ENCODE measurements at regions not wholly inside any gene's neighbourhood (a gene's known extent, or its start where the extent isn't known, plus 50 kb on each side); places are given as distances from the start of the nearest gene placed in this dataset.
"Not testable (repeated sequence)": the region's sequence is repeated elsewhere in the genome, so short reads cannot be mapped to it uniquely, and the experiment has no call there.

DNA sequence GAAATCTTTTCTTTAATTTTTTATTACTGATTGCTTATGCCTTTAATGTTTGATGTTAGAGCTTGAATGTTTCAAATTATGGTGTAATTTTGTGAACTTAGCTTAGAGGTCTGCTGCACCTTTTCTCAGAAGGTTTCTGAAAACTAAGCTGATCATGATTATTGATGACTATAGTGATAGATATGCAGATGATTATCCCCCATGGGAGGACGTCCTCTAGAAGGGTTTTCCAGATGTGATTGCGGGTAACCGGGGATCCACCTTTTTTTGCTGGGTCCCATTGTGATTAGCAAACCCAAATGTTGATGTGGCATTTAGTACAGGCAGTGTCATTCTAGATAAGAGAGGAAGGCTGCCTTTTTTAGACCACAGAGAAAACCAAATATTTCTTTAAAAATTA lies 272.9 kb downstream of the FBXO8 start:
- DNase-seq (ENCODE audit: low read depth, low spot score), result no peak
- no peak overlapping the region for H3K4me3 ChIP-seq (ENCODE audit: low read depth, low read length)
- ChIA-PET POLR2A (no interaction called here), CTCF (no interaction called here)
- TF ChIP-seq, protein P1, sequence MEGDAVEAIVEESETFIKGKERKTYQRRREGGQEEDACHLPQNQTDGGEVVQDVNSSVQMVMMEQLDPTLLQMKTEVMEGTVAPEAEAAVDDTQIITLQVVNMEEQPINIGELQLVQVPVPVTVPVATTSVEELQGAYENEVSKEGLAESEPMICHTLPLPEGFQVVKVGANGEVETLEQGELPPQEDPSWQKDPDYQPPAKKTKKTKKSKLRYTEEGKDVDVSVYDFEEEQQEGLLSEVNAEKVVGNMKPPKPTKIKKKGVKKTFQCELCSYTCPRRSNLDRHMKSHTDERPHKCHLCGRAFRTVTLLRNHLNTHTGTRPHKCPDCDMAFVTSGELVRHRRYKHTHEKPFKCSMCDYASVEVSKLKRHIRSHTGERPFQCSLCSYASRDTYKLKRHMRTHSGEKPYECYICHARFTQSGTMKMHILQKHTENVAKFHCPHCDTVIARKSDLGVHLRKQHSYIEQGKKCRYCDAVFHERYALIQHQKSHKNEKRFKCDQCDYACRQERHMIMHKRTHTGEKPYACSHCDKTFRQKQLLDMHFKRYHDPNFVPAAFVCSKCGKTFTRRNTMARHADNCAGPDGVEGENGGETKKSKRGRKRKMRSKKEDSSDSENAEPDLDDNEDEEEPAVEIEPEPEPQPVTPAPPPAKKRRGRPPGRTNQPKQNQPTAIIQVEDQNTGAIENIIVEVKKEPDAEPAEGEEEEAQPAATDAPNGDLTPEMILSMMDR (IDR thresholded peaks at IDR 0.05; ENCODE audit: insufficient read depth, low read length, missing control alignments), result no peak

DNA sequence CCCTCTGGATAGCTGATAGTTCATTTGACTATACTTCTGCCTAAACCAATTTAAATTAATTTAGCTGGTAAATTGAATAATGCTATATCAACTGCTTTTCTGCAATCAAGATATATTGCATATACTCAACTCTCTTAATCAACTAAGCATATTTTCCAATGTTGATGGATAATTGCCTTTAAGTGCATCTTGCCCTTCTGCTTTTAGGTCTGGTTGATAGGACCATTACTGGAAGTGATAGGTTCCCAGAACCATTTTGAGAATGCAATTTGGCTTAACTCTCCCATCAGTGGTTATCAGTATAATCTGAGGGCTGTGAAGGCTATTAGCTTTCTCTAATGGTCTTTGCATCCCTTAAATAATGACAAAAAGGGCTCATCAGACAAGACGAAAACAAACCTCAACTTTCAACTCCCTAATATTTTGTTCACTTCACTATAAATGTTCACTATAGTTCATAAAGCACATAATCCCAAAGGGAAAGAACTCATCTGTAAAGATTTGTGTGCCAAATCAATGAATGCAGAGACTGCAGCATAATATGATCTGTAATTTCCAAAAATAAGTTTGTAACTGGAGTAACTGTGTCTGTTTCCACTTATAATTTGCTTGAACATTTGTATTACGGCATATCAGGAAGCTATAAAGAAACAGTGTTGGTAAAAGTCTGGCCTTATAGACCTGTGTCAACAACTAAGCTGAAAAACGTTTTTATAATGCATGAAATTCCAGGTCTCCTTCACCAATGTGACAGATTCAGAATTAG lies 273.6 kb downstream of the FBXO8 start:
- H3K4me3 ChIP-seq (ENCODE audit: low read depth, low read length), result no peak overlapping the region
- ChIA-PET POLR2A (no interaction called here), CTCF (no interaction called here)
- TF ChIP-seq, protein P1 (IDR thresholded peaks at IDR 0.05; ENCODE audit: insufficient read depth, low read length, missing control alignments), result no peak
- DNase-seq (ENCODE audit: low read depth, low spot score), result no peak

DNA sequence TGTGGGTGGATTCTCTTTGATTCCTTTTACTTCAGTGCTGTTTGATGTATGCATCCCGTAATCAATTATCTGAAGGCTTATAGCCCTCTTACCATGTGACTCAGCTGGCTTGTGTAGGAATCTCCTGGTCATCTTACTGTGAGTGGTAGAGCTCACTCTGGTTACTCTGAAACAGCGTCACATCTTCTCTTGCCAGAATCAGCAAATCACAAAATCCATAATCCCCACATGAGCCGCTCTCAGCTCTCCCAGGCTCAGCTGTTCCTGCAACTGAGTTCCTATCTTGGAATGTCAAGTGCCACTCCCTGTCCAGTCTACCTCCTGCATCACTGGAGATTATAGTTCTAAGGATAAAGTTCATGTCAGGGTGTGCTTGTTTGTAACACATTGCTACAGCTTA lies 278.0 kb downstream of the FBXO8 start:
- ChIA-PET CTCF (no interaction called here), POLR2A (no interaction called here)
- TF ChIP-seq, protein P1 (IDR thresholded peaks at IDR 0.05; ENCODE audit: insufficient read depth, low read length, missing control alignments), result no peak
- no peak overlapping the region for H3K4me3 ChIP-seq (ENCODE audit: low read depth, low read length)
- no peak for DNase-seq (ENCODE audit: low read depth, low spot score)

DNA sequence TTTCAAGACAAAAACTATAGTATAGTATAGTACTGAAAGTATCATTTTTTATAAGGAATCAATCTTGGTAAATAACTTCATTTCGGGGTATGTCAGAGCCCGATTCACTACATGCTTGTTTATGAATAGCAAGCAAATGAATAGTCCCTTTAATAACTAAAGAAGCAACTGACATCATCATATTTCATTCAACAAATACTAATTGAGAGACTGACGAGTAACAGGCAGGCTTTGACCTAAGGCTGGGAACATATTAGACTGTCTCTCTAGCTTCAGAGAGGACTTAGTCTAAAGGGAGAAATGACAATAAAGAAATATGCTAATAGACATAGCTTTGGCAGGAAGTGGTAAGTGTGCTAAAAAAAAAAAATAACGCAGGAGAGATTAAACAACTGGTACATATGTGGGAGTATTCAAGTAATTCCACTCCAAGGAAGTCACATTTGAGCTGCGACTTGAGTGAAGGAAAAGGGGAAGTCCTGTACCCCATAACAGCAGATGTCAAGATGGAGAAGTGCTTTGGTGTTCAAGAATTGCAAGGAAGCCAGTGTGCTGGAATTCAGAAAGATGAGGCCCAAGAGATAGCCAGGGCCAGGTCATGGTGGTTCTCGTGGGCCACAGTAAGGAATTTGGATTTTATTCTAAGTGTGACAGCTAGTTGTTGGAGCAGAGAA lies 284.9 kb downstream of the FBXO8 start:
- ChIA-PET POLR2A (no interaction called here), CTCF (no interaction called here)
- DNase-seq (ENCODE audit: low read depth, low spot score), result no peak
- TF ChIP-seq, protein P1 (IDR thresholded peaks at IDR 0.05; ENCODE audit: insufficient read depth, low read length, missing control alignments), result no peak
- H3K4me3 ChIP-seq (ENCODE audit: low read depth, low read length), result no peak overlapping the region

DNA sequence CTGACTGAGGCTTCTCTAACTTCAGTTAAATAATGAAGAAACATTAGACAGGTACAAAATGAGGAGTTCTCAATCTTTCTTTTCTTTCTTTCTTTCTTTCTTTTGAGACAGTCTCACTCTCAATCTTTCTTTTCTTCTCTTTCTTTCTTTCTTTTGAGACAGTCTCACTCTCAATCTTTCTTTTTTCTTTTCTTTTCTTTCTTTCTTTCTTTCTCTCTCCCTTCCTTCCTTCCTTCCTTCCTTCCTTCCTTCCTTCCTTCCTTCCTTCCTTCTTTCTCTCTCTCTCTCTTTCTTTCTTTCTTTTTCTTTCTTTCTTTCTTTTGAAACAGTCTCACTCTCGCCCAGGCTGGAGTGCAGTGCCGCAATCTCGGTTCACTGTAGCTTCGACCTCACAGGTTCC lies 287.7 kb downstream of the FBXO8 start:
- POLR2A ChIA-PET; H3K4me3 ChIP-seq (ENCODE audit: low read depth, low read length); DNase-seq (ENCODE audit: low read depth, low spot score): not testable (repeated sequence)
- CTCF ChIA-PET, result interaction anchor here (0.9 kb wide), 1 partner anchor 9 kb away, joined by 4 read pairs; no protein-coding TSS in a partner anchor

DNA sequence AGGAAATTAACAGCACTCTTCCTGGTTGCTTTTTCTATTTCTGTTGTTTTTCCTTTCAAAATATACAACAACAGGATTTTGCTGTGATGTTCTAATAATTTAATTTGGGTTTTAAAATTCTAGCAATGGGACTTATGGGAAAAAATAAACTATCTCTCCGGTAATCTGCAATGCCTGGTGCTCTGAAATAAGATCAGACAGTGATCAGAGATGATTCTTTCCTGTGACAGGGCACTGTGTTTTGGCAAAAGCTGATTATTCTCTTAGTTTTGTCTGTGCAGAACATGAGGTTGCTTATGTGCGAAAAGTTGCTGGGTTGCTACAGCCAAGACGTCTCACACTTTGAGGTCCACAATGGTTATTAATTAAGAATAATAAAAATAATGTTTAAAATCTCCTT lies 291.7 kb downstream of the FBXO8 start:
- TF ChIP-seq, protein P1 (IDR thresholded peaks at IDR 0.05; ENCODE audit: insufficient read depth, low read length, missing control alignments), result no peak
- POLR2A ChIA-PET, result no interaction called here
- no peak for DNase-seq (ENCODE audit: low read depth, low spot score)
- CTCF ChIA-PET, result interaction anchor here (0.6 to 3.9 kb wide), 5 partner anchors 12 to 571 kb away, joined by 3 to 39 read pairs (median 19); no protein-coding TSS in a partner anchor
- H3K4me3 ChIP-seq (ENCODE audit: low read depth, low read length), result no peak overlapping the region

Data from AG04449 (cell line).